Activated naive CD4-positive, alpha-beta T cell treated with anti-CD3 and anti-CD28 coated beads, Interleukin-2, amount 10 ng/mL, durations not matched to agents 7 days and 5 days (primary cell): ENCODE measurements at regions not wholly inside any gene's neighbourhood (a gene's known extent, or its start where the extent isn't known, plus 50 kb on each side); places are given as distances from the start of the nearest gene placed in this dataset.
"Not testable (repeated sequence)": the region's sequence is repeated elsewhere in the genome, so short reads cannot be mapped to it uniquely, and the experiment has no call there.

Source experiments
- CTCF ChIA-PET: fragments of 350-600 bp; sonication (Branson Sonifier 250); formaldehyde crosslinking; loops from one replicate; lab custom pipeline; 2021; ENCODE audit warnings: antibody characterized with exemption; lab: Charles Lee
- DNase-seq: peaks from one replicate; pipeline ENCODE4 v3.0.0-alpha.2; 2020
- H3K27ac Mint-ChIP-seq: one replicate; pipeline ENCODE4 v1.8.0; 2021; ENCODE audit warnings: mild to moderate bottlenecking, moderate library complexity, mixed read lengths
- H3K27me3 Mint-ChIP-seq: one replicate; pipeline ENCODE4 v1.8.0; 2021; ENCODE audit warnings: mild to moderate bottlenecking, mixed read lengths
- H3K36me3 Mint-ChIP-seq: one replicate; pipeline ENCODE4 v1.8.0; 2021; ENCODE audit warnings: mixed read lengths
- H3K4me1 Mint-ChIP-seq: one replicate; pipeline ENCODE4 v1.8.0; 2021; ENCODE audit warnings: mixed read lengths
- H3K4me3 Mint-ChIP-seq: one replicate; pipeline ENCODE4 v1.8.0; 2021; ENCODE audit warnings: mild to moderate bottlenecking, moderate library complexity, mixed read lengths
- H3K9me3 Mint-ChIP-seq: one replicate; pipeline ENCODE4 v1.8.0; 2021; ENCODE audit warnings: mixed read lengths

GRCh38 chr1:24268555-24268954 is 50.6 kb upstream of the GRHL3 start:
- CTCF ChIA-PET = interaction anchor here (1.0 kb wide), 1 partner anchor 10 kb away, joined by 3 read pairs; no protein-coding TSS in a partner anchor
- H3K36me3 Mint-ChIP-seq, H3K4me3 Mint-ChIP-seq, H3K4me1 Mint-ChIP-seq, H3K27ac Mint-ChIP-seq, DNase-seq: not testable (repeated sequence)
- Mint-ChIP-seq H3K9me3 (peaks cover 12% of the 10 kb centered on the region), H3K27me3 (peaks cover 27% of the 10 kb centered on the region)

GRCh38 chr1:24266998-24267397 is 52.2 kb upstream of the GRHL3 start:
- Mint-ChIP-seq H3K27ac (no peak overlapping the region), H3K4me1 (peaks cover 6% of the 10 kb centered on the region), H3K4me3 (no peak overlapping the region), H3K27me3 (peaks cover 27% of the 10 kb centered on the region), H3K36me3 (no peaks in the 10 kb centered on the region), H3K9me3 (peaks cover 17% of the 10 kb centered on the region)
- CTCF ChIA-PET = interaction anchor here (0.8 to 1.0 kb wide), 2 partner anchors 9 to 68 kb away, joined by 3 to 5 read pairs; no protein-coding TSS in a partner anchor
- no peak for DNase-seq

- Mint-ChIP-seq H3K4me3 (no peak overlapping the region), H3K4me1 (peaks cover 6% of the 10 kb centered on the region), H3K27ac (no peak overlapping the region), H3K27me3 (peaks cover 21% of the 10 kb centered on the region), H3K9me3 (peaks cover 15% of the 10 kb centered on the region), H3K36me3 (no peaks in the 10 kb centered on the region)
- CTCF ChIA-PET = interaction anchor here (1.0 kb wide), 1 partner anchor 67 kb away, joined by 5 read pairs; no protein-coding TSS in a partner anchor
- DNase-seq = no peak
These were observed 52.7 kb upstream of the GRHL3 start for GRCh38 chr1:24266398-24266941.

- Mint-ChIP-seq H3K27ac (no peak overlapping the region), H3K4me3 (no peak overlapping the region), H3K9me3 (peaks cover 12% of the 10 kb centered on the region), H3K27me3 (peaks cover 14% of the 10 kb centered on the region), H3K4me1 (peaks cover 6% of the 10 kb centered on the region), H3K36me3 (no peaks in the 10 kb centered on the region)
- DNase-seq = no peak
- CTCF ChIA-PET = interaction anchor here (1.7 kb wide), 1 partner anchor 13 kb away, joined by 5 read pairs; no protein-coding TSS in a partner anchor
These were observed 55.4 kb upstream of the GRHL3 start for GRCh38 chr1:24263746-24264145.

GRCh38 chr1:24263211-24263610 is 55.9 kb upstream of the GRHL3 start:
- Mint-ChIP-seq H3K4me1 (peaks cover 6% of the 10 kb centered on the region), H3K36me3 (no peaks in the 10 kb centered on the region), H3K27me3 (peaks cover 14% of the 10 kb centered on the region), H3K27ac (no peak overlapping the region), H3K4me3 (no peak overlapping the region), H3K9me3 (peaks cover 12% of the 10 kb centered on the region)
- CTCF ChIA-PET = interaction anchor here (1.7 kb wide), 1 partner anchor 13 kb away, joined by 5 read pairs; no protein-coding TSS in a partner anchor
- DNase-seq = no peak

- no peak overlapping the region for H3K4me3 Mint-ChIP-seq
- H3K4me1 Mint-ChIP-seq = peaks cover 6% of the 10 kb centered on the region
- no peak overlapping the region for H3K27ac Mint-ChIP-seq
- CTCF ChIA-PET = no interaction called here
- H3K9me3 Mint-ChIP-seq = peaks cover 12% of the 10 kb centered on the region
- peaks cover 24% of the 10 kb centered on the region for H3K27me3 Mint-ChIP-seq
- DNase-seq = no peak
- H3K36me3 Mint-ChIP-seq = no peaks in the 10 kb centered on the region
These were observed 57.2 kb upstream of the GRHL3 start for GRCh38 chr1:24261977-24262376.

GRCh38 chr1:24258735-24259424 is 60.3 kb upstream of the GRHL3 start:
- H3K4me3 Mint-ChIP-seq = no peak overlapping the region
- no peaks in the 10 kb centered on the region for H3K36me3 Mint-ChIP-seq
- peaks cover 12% of the 10 kb centered on the region for H3K9me3 Mint-ChIP-seq
- CTCF ChIA-PET = interaction anchor here (1.1 kb wide), 1 partner anchor 9 kb away, joined by 3 read pairs; no protein-coding TSS in a partner anchor
- peaks cover 25% of the 10 kb centered on the region for H3K27me3 Mint-ChIP-seq
- DNase-seq = no peak
- peaks cover 11% of the 10 kb centered on the region for H3K4me1 Mint-ChIP-seq
- no peak overlapping the region for H3K27ac Mint-ChIP-seq

- Mint-ChIP-seq H3K27me3 (peaks cover 19% of the 10 kb centered on the region), H3K27ac (no peak overlapping the region), H3K36me3 (no peaks in the 10 kb centered on the region), H3K4me1 (peaks cover 6% of the 10 kb centered on the region), H3K4me3 (no peak overlapping the region), H3K9me3 (peaks cover under 1% of the 10 kb centered on the region)
- CTCF ChIA-PET = no interaction called here
- no peak for DNase-seq
These were observed 61.8 kb upstream of the GRHL3 start for GRCh38 chr1:24257373-24257772.

- Mint-ChIP-seq H3K36me3 (no peaks in the 10 kb centered on the region), H3K9me3 (no peaks in the 10 kb centered on the region)
- CTCF ChIA-PET = no interaction called here
These were observed 62.5 kb upstream of the GRHL3 start for GRCh38 chr1:24256687-24257086.

GRCh38 chr1:24255226-24255625 is 63.9 kb upstream of the GRHL3 start:
- CTCF ChIA-PET = no interaction called here
- no peaks in the 10 kb centered on the region for H3K9me3 Mint-ChIP-seq
- H3K27ac Mint-ChIP-seq = no peak overlapping the region
- peaks cover 24% of the 10 kb centered on the region for H3K27me3 Mint-ChIP-seq
- H3K36me3 Mint-ChIP-seq = no peaks in the 10 kb centered on the region
- peaks cover 6% of the 10 kb centered on the region for H3K4me1 Mint-ChIP-seq
- DNase-seq = no peak
- H3K4me3 Mint-ChIP-seq = no peak overlapping the region

More at GRCh38 chr1:24256687-24257086, 62.5 kb upstream of the GRHL3 start:
- no peak overlapping the region for H3K27ac Mint-ChIP-seq
- DNase-seq = no peak
- peaks cover 6% of the 10 kb centered on the region for H3K4me1 Mint-ChIP-seq
- H3K27me3 Mint-ChIP-seq = peaks cover 19% of the 10 kb centered on the region
- H3K4me3 Mint-ChIP-seq = no peak overlapping the region

GRCh38 chr1:24254783-24255182 is 64.4 kb upstream of the GRHL3 start:
- Mint-ChIP-seq H3K9me3 (no peaks in the 10 kb centered on the region), H3K4me3 (no peak overlapping the region), H3K27me3 (peaks cover 27% of the 10 kb centered on the region), H3K27ac (no peak overlapping the region), H3K36me3 (no peaks in the 10 kb centered on the region), H3K4me1 (peaks cover 6% of the 10 kb centered on the region)
- no peak for DNase-seq
- CTCF ChIA-PET = no interaction called here

GRCh38 chr1:24253571-24253970 is 65.6 kb upstream of the GRHL3 start:
- Mint-ChIP-seq H3K9me3 (no peaks in the 10 kb centered on the region), H3K27ac (no peak overlapping the region), H3K4me3 (no peak overlapping the region), H3K36me3 (no peaks in the 10 kb centered on the region), H3K4me1 (peaks cover 6% of the 10 kb centered on the region), H3K27me3 (peaks cover 37% of the 10 kb centered on the region)
- no peak for DNase-seq
- CTCF ChIA-PET = no interaction called here

- no peak overlapping the region for H3K4me3 Mint-ChIP-seq
- H3K27me3 Mint-ChIP-seq = peaks cover 31% of the 10 kb centered on the region
- no peak overlapping the region for H3K27ac Mint-ChIP-seq
- no peaks in the 10 kb centered on the region for H3K9me3 Mint-ChIP-seq
- DNase-seq = no peak
- CTCF ChIA-PET = no interaction called here
- no peaks in the 10 kb centered on the region for H3K36me3 Mint-ChIP-seq
- H3K4me1 Mint-ChIP-seq = peaks cover 6% of the 10 kb centered on the region
These were observed 65.2 kb upstream of the IFNLR1 start for GRCh38 chr1:24252185-24252780.

GRCh38 chr1:24251501-24251900 is 64.4 kb upstream of the IFNLR1 start:
- Mint-ChIP-seq H3K4me3 (no peak overlapping the region), H3K27me3 (peaks cover 29% of the 10 kb centered on the region), H3K4me1 (peaks cover 4% of the 10 kb centered on the region), H3K9me3 (no peaks in the 10 kb centered on the region), H3K36me3 (no peaks in the 10 kb centered on the region), H3K27ac (no peak overlapping the region)
- CTCF ChIA-PET = no interaction called here
- DNase-seq = no peak
